NCI-H526 (cell line): ENCODE measurements at regions not wholly inside any gene's neighbourhood (a gene's known extent, or its start where the extent isn't known, plus 50 kb on each side); places are given as distances from the start of the nearest gene placed in this dataset.
A peak's percentile ranks its signal among the peaks of the same experiment; 100 is the strongest.

Source experiments
- DNase-seq, 2 experiments: peaks; one replicate each; lab custom pipeline; 2025; lab: John Stamatoyannopoulos, UW

DNA sequence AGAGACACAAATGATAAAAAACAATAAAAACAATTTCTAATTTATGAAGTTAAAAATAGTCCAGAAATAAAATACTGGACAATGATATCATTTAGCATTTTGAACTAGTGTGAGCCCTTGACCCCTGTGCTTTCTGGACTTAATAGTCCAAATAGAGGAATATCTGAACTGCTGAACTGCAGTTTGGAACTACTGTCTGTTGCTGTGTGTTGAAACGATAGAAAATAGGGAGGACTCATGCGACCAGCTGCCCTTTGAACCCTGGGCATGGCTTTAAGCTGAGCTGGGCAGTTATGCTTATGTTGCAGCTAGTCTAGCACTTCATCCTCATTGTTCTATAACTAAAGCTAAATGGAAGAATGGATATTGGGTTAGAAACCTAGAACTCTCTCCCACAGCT lies 99.5 kb downstream of the FMR1NB start:
- no peak for DNase-seq

GRCh38 chrX:148084611-148085010 lies 103.5 kb downstream of the FMR1NB start:
- no peak for DNase-seq

DNA sequence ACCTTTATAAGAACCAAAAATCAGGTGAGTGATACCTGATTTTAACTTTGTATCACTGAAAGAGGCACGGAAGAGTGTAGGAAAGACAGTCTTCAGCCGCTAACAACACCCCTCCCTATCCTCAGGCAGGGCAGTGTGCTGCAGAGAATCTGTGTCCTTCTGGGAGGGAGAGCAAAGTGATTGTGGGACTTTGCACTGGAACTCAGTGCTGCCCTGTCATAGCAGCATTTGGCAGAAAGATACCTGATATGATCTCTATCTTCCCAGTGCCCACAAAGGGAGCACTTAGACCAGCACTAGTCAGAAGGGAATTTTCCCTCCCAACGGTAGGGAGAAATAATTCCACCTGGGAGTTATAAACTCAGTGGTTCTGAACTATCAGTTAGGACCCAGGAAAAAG lies 139.0 kb downstream of the FMR1NB start:
- no peak for DNase-seq

GRCh38 chrX:148120999-148121623 lies 140.0 kb downstream of the FMR1NB start:
- DNase-seq = no peak

DNA sequence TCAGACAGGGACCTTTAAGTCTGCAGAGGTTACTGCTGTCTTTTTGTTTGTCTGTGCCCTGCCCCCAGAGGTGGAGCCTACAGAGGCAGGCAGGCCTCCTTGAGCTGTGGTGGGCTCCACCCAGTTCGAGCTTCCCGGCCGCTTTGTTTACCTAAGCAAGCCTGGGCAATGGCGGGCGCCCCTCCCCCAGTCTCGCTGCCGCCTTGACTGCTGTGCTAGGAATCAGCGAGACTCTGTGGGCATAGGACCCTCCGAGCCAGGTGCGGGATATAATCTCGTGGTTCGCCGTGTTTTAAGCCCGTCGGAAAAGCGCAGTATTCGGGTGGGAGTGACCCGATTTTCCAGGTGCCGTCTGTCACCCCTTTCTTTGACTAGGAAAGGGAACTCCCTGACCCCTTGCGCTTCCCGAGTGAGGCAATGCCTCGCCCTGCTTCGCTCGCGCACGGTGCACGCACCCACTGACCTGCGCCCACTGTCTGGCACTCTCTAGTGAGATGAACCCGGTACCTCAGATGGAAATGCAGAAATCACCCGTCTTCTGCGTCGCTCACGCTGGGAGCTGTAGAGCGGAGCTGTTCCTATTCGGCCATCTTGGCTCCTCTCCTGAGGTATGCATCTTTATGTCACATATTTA lies 147.9 kb downstream of the FMR1NB start:
- DNase-seq = peak in 1 of 2 experiments; percentile 24

DNA sequence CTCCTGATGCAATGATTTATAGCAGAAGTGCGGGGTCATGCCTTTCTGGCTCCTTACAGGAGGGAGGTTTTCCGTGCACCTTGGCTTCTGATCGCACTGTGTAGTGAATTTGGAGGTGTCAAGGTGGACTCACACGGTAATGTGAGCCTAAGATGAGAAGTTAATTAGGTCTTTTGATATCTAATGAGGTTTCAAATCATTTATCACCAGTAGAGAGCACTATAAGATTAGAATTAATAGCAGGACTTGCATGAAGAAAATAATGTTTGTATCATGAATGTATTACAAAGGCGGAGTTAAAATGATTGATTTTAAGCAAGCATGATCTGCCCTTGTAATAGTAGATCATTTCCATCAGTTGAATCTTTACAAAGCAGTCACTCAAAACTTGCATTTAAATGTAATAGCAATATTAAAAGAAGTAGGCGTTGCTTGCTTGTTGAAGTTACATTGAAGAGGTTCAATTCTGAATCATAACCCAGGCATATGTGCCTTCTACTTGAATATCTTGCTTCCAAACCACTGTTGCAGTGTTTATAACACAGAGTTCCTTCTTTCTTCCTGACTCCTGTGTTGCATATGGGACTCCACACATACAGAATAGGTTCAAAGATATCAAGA lies 152.1 kb downstream of the FMR1NB start:
- DNase-seq = peak; percentile 29 to 43

DNA sequence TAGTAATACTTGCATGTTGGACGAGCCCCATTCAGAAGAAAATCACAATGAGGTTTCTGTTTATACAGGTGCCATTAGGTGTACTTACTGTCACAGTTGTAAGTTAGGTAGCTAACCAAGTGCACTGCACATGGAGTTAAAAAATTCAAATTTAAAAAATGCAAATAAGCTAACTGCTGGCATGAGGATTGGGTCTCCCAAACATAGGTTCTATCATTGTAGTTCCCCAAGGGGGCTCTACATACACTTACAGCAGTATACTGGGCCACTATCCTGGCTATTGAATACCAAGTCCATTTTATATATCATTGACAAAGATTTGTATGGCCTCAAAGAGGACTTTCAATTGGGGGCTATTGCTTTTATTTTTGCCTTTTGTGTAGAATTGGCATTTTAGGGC lies 153.4 kb downstream of the FMR1NB start:
- DNase-seq = peak; percentile 37 to 56

DNA sequence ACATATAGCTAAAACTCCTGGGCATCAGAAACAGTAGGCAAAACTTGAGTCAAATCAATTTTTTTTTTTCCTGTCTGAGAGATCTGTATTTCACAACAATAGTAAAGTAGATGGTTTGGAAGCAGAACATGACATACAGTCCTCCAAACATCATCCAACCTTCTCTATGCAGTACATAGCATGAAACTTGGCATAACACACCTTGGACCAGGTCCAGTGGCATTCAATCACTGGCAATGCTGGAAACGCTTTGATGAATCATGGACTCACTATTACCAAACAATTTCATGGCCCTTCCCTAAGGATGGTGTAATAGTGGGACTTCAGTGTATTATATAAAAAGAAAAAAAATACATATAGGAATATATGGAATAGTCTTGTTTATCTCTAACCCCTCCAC lies 154.6 kb downstream of the FMR1NB start:
- DNase-seq = no peak

DNA sequence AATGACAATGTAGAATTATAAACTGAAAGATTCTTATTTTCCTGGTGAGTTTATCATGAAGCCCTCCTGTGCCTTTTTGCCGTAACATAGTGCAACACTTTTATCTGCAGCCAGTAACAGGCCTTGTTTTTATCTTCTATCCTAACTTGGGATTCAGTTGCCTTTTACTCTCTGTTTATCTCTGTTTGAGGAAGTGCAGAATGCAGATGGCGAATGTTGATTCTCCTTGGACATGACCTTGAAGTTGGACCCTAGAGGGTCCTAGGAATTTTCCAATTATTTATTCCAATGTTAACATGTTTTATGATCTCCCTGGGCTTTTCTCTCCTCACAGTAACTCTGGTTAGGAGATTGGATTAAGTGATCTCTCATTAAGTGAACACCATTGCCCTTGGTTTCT lies 165.0 kb downstream of the FMR1NB start:
- DNase-seq = no peak

DNA sequence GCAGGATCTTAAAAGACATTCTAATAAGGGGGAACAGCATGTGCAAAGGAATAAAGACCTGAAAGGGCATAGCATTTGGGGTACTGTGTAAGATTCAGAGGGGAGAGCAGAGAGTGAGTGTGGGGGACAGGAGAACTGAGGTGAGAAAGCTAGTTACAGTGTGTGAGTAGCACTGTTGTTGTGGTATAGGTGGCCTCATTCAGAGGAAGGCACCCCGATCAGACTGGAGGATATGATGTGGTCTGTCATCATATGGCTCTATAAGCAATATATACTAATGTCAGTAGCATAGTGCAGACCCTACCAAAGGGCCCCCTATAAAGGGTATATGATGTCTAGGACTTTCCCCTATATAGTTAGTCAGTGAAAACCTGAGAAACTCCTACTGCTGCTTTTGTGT lies 175.8 kb downstream of the FMR1NB start:
- DNase-seq = no peak

GRCh38 chrX:148159796-148160195 lies 178.7 kb downstream of the FMR1NB start:
- DNase-seq = no peak

- DNase-seq = no peak
These were observed 180.6 kb downstream of the FMR1NB start for GRCh38 chrX:148161701-148162100.

GRCh38 chrX:148185631-148186030 lies 204.5 kb downstream of the FMR1NB start:
- no peak for DNase-seq

DNA sequence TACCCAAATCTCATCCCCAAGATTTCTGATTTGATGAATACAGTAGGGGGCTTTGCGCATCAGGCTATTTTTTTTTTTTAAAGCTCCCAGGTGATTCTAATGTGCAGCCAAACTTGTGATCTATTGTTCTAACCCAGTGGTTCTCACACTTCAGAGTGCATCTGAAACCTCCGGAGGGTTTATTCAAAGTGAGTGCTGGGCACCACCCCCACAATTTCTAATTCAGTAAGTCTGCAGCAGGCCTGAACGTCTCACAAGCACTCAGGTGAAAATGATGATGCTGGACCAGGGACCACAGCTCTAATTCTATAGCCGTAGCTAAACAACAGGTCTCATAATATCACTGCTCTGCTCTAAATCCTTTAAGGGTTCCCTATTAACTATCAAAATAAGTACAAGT lies 211.4 kb downstream of the FMR1NB start:
- DNase-seq = no peak

- no peak for DNase-seq
These were observed 212.6 kb downstream of the FMR1NB start for GRCh38 chrX:148193759-148194158.

- no peak for DNase-seq
These were observed 222.4 kb downstream of the FMR1NB start for GRCh38 chrX:148203531-148203930.

- DNase-seq = no peak
These were observed 223.1 kb downstream of the FMR1NB start for GRCh38 chrX:148204195-148204594.

DNA sequence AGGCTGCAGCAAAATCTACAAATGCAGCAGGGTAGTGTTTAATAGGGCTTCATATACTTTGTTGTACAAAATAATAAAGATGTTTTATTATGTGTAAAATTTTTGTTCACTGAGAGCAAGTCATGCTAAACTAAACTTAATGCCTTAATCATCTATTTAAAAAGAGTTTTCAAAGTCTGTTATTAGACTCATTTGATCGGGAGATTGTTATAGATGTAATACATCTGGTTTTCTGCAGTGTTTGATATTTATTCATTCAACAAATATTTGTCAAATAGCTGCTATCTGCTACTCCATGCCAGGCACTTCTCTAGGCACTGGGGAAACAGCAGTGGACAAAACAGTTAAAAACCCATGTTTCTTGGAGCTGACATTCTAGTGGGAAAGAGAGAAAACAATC lies 233.6 kb downstream of the FMR1NB start:
- DNase-seq = no peak

DNA sequence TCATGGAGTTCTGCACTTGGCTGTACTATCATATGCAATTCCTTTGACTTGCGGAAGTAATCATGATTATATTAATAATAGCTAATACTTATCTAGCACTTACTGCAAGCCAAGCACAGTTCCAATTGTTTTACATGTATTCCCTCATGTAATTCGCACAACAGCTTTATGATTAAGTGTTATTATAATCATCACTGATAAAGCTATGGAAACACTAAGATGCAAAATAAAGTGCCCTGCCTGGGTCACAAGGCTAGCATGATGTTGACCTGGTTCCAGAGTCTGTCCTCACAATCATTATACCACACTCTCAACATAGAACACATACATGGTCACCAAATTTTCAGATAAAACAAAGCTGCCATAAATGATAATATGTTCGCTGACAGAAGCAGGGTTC lies 234.6 kb downstream of the FMR1NB start:
- DNase-seq = no peak

DNA sequence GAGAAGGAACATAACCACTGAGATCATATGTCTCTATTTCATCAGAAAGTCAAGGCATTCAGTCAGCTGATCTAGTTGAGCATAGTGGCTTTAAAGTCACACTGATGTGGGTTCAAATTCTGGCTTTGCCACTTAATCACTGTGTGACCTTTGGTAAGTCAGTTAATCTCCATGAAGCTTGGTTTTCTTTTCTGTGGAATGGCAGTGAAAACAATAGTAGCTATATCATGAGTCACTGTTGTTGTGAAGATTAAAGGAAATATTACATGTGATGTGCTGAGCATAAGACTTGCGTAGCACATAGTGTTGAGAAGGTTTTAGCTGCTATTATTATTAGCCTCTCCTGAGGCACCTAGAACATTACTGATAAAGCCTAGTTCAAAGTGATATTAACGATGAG lies 242.2 kb downstream of the FMR1NB start:
- no peak for DNase-seq

DNA sequence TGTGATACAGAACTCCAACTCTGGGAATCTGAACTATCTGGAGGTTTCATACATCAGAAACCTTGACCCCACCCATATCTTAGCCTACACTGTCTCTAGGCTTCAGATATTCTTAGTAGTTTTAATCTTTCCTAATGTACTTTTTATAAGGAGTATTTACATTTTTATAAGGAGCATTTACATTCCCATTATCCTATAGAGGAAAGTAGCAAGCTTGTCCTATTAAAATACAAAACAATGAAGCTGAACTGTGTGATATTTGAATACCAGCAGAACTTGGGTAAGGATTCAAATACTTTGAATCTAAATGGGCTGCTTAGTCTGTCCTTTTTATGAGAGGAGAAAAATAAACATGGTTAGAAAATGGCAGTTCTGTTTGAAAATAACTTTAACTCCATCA lies 247.4 kb downstream of the FMR1NB start:
- DNase-seq = peak; percentile 24 to 36

DNA sequence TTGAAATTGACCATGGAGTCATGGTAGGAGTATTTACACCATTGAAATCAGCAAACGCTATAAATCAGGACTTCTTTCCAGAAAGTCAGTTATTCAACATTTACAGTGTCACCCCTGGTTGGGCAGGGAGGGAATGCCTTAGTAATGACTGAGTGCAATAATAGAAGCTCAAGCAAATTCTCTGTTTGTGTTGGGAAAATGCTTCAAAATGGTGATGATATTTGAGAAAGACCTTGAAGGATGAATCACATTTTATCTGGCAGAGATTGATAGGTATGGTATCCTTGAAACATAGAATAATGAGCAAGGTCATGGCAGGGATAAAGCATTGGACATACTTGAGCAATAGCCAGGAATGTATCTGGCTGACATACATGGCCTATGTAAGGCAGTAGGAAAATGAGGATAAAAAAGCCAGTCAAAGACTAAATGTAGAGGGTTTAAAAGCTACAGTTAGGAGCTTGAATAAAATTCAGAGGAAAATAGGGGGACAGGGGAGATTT lies 248.7 kb downstream of the FMR1NB start:
- no peak for DNase-seq

DNA sequence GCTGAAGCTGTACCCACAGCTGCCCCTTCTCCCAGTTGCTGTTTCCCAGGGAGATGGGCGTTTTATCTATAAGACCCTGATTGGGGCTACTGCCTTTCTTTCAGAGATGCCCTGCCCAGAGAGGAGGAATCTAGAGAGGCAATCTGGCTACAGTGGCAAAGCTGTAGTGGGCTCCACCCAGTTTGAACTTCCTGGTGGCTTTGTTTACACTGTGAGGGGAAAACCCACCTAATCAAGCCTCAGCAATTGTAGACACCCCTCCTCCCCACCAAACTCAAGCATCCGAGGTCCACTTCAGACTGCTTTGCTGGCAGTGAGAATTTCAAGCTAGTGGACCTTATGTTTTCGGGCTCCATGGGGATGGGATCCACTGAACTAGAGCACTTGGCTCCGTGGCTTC lies 240.4 kb upstream of the AFF2 start:
- no peak for DNase-seq

DNA sequence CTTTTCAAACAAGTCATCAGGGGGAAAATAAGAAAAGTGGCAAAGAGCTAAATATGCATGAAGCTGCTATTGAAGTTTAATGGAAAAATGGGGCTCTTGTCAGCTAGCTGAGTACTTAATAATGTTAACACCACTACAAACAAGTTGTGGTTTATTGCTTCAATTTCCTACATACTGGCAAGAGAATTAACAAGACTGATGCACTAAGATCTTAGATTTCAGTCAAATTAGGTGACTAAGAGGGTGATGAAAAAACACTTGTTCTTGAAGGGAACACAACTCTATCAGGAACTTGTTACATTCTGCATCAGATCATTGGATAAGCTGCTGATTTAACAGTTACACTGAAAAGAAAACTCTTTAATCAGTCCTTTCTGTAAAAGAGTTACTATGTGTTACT lies 234.6 kb upstream of the AFF2 start:
- DNase-seq = no peak
